Activated CD4-positive, alpha-beta T cell treated with anti-CD3 and anti-CD28 coated beads, Interleukin-10, Interleukin-2, amounts not matched to agents 100 ng/mL and 50 ng/mL, durations not matched to agents 16 hours and 8 hours (primary cell): ENCODE measurements at regions not wholly inside any gene's neighbourhood (a gene's known extent, or its start where the extent isn't known, plus 50 kb on each side); places are given as distances from the start of the nearest gene placed in this dataset.

Experiments used
- DNase-seq: peaks from one replicate; pipeline ENCODE4 v3.0.0-alpha.2; 2020

- DNase-seq, result no peak
Observed at GRCh38 chr10:32169556-32169955, 113.3 kb upstream of the KIF5B start.

GRCh38 chr10:32167450-32167849, 111.2 kb upstream of the KIF5B start:
- DNase-seq, result no peak

GRCh38 chr10:32166365-32166764, 110.1 kb upstream of the KIF5B start:
- no peak for DNase-seq

- no peak for DNase-seq
Observed at GRCh38 chr10:32163762-32164148, 107.5 kb upstream of the KIF5B start.

- DNase-seq, result no peak
Observed at GRCh38 chr10:32163071-32163761, 107.0 kb upstream of the KIF5B start.

- no peak for DNase-seq
Observed at GRCh38 chr10:32161586-32161985, 105.4 kb upstream of the KIF5B start.

- DNase-seq, result no peak
Observed at GRCh38 chr10:32160864-32161263, 104.6 kb upstream of the KIF5B start.

- no peak for DNase-seq
Observed at GRCh38 chr10:32159264-32159663, 103.0 kb upstream of the KIF5B start.

- no peak for DNase-seq
Observed at GRCh38 chr10:32156031-32156495, 99.8 kb upstream of the KIF5B start.

- DNase-seq, result no peak
Observed at GRCh38 chr10:32155075-32155516, 98.9 kb upstream of the KIF5B start.

GRCh38 chr10:32153931-32154330, 97.7 kb upstream of the KIF5B start:
- DNase-seq, result no peak

- no peak for DNase-seq
Observed at GRCh38 chr10:32153252-32153651, 97.0 kb upstream of the KIF5B start.

GRCh38 chr10:32151871-32152270, 95.6 kb upstream of the KIF5B start:
- no peak for DNase-seq

GRCh38 chr10:32150532-32151101, 94.4 kb upstream of the KIF5B start:
- peak; percentile 78 for DNase-seq

- peak; percentile 89 for DNase-seq
Observed at GRCh38 chr10:32149252-32149955, 93.2 kb upstream of the KIF5B start.

- no peak for DNase-seq
Observed at GRCh38 chr10:32148864-32149251, 92.6 kb upstream of the KIF5B start.

GRCh38 chr10:32147730-32148129, 91.5 kb upstream of the KIF5B start:
- DNase-seq, result no peak

GRCh38 chr10:32146166-32146565, 89.9 kb upstream of the KIF5B start:
- no peak for DNase-seq

GRCh38 chr10:32144817-32145688, 88.8 kb upstream of the KIF5B start:
- no peak for DNase-seq

GRCh38 chr10:32143302-32143847, 87.2 kb upstream of the KIF5B start:
- no peak for DNase-seq

GRCh38 chr10:32142646-32143045, 86.4 kb upstream of the KIF5B start:
- no peak for DNase-seq

GRCh38 chr10:32141018-32141807, 85.0 kb upstream of the KIF5B start:
- DNase-seq, result no peak
